Prostate gland (tissue), 2 donors: ENCODE measurements at regions not wholly inside any gene's neighbourhood (a gene's known extent, or its start where the extent isn't known, plus 50 kb on each side); places are given as distances from the start of the nearest gene placed in this dataset.

Experiments used
- DNase-seq: peaks from one replicate; pipeline ENCODE4 v3.0.0-alpha.2; 2019; ENCODE audit warnings: low spot score
- H3K27ac ChIP-seq, 2 donors: fragments of 200-600 bp; sonication (generic); 2 replicates each; pipeline ENCODE4 v1.5.1; 2017 to 2019
- H3K27me3 ChIP-seq: fragments of 200-600 bp; sonication (generic); replicated peaks from 2 replicates; pipeline ENCODE4 v1.5.1; 2019; ENCODE audit not compliant: insufficient read depth
- H3K36me3 ChIP-seq, 2 donors: fragments of 200-600 bp; sonication (generic); 1 replicate in 1 of 2; 2 replicates in 1 of 2; pipeline versions ENCODE4 v1.5.1 to v1.8.1; 2017 to 2019
- H3K4me1 ChIP-seq: fragments of 200-600 bp; sonication (generic); replicated peaks from 2 replicates; pipeline ENCODE4 v1.5.1; 2019
- H3K4me3 ChIP-seq, 2 donors: fragments of 200-600 bp; sonication (generic); 2 replicates each; pipeline ENCODE4 v1.5.1; 2017 to 2019
- H3K9me3 ChIP-seq: fragments of 200-600 bp; sonication (generic); 2 replicates; pipeline ENCODE4 v1.5.1; 2017
- CTCF ChIP-seq, 4 experiments: fragments of 200-600 bp in 2 of 4; fragments of 450-650 bp in 2 of 4; sonication (generic) in 2 of 4; IDR thresholded peaks; 1 replicate in 3 of 4; 2 replicates in 1 of 4; pipeline ENCODE4 v1.5.1; 2016 to 2019; ENCODE audit warnings: antibody characterized with exemption in 4 of 4, mild to moderate bottlenecking in 2 of 4, moderate library complexity in 2 of 4
- POLR2A ChIP-seq: fragments of 450-650 bp; IDR thresholded peaks from one replicate; pipeline ENCODE4 v1.6.1; 2016; ENCODE audit warnings: antibody characterized with exemption, mild to moderate bottlenecking
- POLR2AphosphoS5 ChIP-seq: sonication (generic); formaldehyde crosslinking; IDR thresholded peaks from one replicate; pipeline ENCODE4 v1.6.1; 2017; ENCODE audit warnings: antibody characterized with exemption
- WGBS: methylation state at CpG from one replicate; pipeline ENCODE4 v1.1.5; 2018; 5-methylcytosine and 5-hydroxymethylcytosine counted together
- intact Hi-C: fragments of 100-400 bp; cut with DNase I; formaldehyde crosslinking; loops from one replicate; pipeline ENCODE4 v1.14.2; 2022

- H3K9me3 ChIP-seq = no peaks in the 10 kb centered on the region
- H3K4me3 ChIP-seq = no peak overlapping the region
- no peaks in the 10 kb centered on the region for H3K36me3 ChIP-seq
- H3K27ac ChIP-seq = no peak overlapping the region
- TF ChIP-seq CTCF (IDR thresholded peaks at IDR 0.05) (no peak), POLR2AphosphoS5 (no peak), POLR2A (no peak)
- intact Hi-C loops = no loop called here
- H3K27me3 ChIP-seq = no peaks in the 10 kb centered on the region
- DNase-seq = no peak
- 91% methylated on average over 2 of the region's 2 CpGs for WGBS
- no peaks in the 10 kb centered on the region for H3K4me1 ChIP-seq
Measured at GRCh38 chr3:164521644-164522043, 556.7 kb downstream of the SI start.

- H3K9me3 ChIP-seq = no peaks in the 10 kb centered on the region
- no peak for TF ChIP-seq POLR2AphosphoS5
- TF ChIP-seq POLR2A = no peak
- TF ChIP-seq CTCF (IDR thresholded peaks at IDR 0.05) = no peak
- H3K27ac ChIP-seq = no peak overlapping the region
- intact Hi-C loops = no loop called here
- WGBS = 95% methylated on average over 4 of the region's 4 CpGs
- H3K36me3 ChIP-seq = no peaks in the 10 kb centered on the region
- H3K27me3 ChIP-seq = no peaks in the 10 kb centered on the region
- no peak overlapping the region for H3K4me3 ChIP-seq
- DNase-seq = no peak
- no peaks in the 10 kb centered on the region for H3K4me1 ChIP-seq
Measured at GRCh38 chr3:164521139-164521538, 557.2 kb downstream of the SI start.

- Histone ChIP-seq H3K27ac (no peak overlapping the region), H3K4me3 (no peak overlapping the region), H3K36me3 (no peaks in the 10 kb centered on the region), H3K4me1 (no peaks in the 10 kb centered on the region), H3K9me3 (no peaks in the 10 kb centered on the region), H3K27me3 (no peaks in the 10 kb centered on the region)
- WGBS = 85% methylated on average over 5 of the region's 5 CpGs
- no peak for TF ChIP-seq POLR2A
- no peak for TF ChIP-seq POLR2AphosphoS5
- TF ChIP-seq CTCF (IDR thresholded peaks at IDR 0.05) = no peak
- intact Hi-C loops = no loop called here
- no peak for DNase-seq
Measured at GRCh38 chr3:164515256-164515655, 563.0 kb downstream of the SI start.

GRCh38 chr3:164514576-164514975 lies 563.7 kb downstream of the SI start:
- no peaks in the 10 kb centered on the region for H3K36me3 ChIP-seq
- DNase-seq = no peak
- H3K9me3 ChIP-seq = no peaks in the 10 kb centered on the region
- H3K27me3 ChIP-seq = no peaks in the 10 kb centered on the region
- no peaks in the 10 kb centered on the region for H3K4me1 ChIP-seq
- no peak for TF ChIP-seq CTCF (IDR thresholded peaks at IDR 0.05)
- no peak for TF ChIP-seq POLR2AphosphoS5
- no peak for TF ChIP-seq POLR2A
- H3K4me3 ChIP-seq = no peak overlapping the region
- intact Hi-C loops = no loop called here
- 95% methylated on average over 6 of the region's 6 CpGs for WGBS
- no peak overlapping the region for H3K27ac ChIP-seq

GRCh38 chr3:164507886-164508285 lies 570.4 kb downstream of the SI start:
- intact Hi-C loops = no loop called here
- DNase-seq = no peak
- Histone ChIP-seq H3K9me3 (no peaks in the 10 kb centered on the region), H3K27me3 (no peaks in the 10 kb centered on the region), H3K36me3 (no peaks in the 10 kb centered on the region), H3K4me3 (no peak overlapping the region), H3K4me1 (no peaks in the 10 kb centered on the region), H3K27ac (no peak overlapping the region)
- TF ChIP-seq POLR2A = no peak
- TF ChIP-seq POLR2AphosphoS5 = no peak
- no peak for TF ChIP-seq CTCF (IDR thresholded peaks at IDR 0.05)
